ENCODE measurements at regions not wholly inside any gene's neighbourhood (a gene's known extent, or its start where the extent isn't known, plus 50 kb on each side); places are given as distances from the start of the nearest gene placed in this dataset.

DNA sequence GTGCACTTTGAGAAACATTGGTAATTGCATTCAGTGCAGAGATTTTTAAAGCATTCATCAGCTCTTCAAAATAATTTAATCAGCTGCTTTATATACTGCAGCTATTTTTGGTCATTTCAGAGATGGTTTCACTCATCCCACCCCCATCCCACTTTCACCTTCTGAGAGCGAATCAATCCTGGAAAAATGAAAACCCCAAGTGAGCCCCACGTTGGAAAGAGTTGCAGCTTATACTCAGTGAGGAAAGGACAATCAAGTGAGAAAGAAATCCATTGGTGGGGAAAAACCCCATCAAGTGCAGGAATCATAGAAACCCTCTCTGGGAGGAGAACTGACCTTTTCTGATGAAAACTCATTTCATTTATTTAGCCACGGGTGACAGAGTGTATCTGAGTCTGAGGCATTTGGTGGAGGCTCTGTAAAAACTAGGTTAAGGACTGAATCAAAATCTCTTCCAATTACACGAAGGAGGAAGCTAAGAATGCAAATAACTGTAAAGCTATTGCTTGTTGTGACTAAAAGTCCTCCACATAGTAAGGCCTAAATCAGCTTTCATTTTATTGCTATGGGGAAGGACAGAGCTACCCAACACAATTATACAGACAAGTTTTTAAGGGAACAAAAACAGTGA lies 240.4 kb upstream of the PGRMC2 start:
- DNase-seq (ENCODE audit: low spot score) = no peak

DNA sequence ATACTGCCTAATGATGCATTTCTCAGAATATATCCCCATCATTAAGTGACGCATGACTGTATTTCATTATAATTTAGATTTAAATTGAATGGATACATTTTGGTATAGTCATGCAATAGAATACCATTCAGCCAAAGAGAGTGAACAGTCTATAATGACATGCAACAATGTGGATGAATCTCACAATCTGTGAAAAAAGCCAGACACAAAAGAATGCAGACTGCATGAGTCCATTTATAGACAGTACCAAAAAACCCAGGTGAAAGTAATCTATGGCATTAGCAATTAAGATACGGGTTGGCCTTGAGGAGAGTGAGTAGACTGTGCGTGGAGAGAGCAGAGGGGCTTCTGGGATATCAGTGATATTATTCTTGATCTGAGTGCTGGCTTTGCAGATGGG lies 239.7 kb upstream of the PGRMC2 start:
- DNase-seq (ENCODE audit: low spot score) = no peak

GRCh38 chr4:128525992-128526630 lies 238.5 kb upstream of the PGRMC2 start:
- DNase-seq (ENCODE audit: low spot score) = no peak

- no peak for DNase-seq (ENCODE audit: low spot score)
Observed at GRCh38 chr4:128525387-128525786, 237.8 kb upstream of the PGRMC2 start.

DNA sequence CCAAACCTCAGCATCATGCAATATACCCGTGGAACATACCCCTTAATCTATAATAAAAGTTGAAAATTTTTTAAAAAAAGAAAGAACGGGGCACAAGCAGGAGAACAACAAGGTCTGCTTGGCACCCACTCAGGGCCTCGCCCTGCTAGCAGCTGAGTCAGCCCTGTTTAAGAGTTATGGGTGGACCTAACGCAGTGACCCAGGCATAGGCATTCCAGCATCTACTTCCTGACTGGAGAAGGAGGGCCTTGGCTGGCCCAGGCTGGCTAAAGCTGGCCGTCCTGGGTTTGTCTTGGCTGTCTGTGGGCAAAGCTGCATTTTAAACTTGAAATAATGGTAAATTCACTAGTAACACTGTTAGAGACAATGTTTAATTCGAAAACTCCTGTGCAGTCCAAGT lies 236.7 kb upstream of the PGRMC2 start:
- no peak for DNase-seq (ENCODE audit: low spot score)

DNA sequence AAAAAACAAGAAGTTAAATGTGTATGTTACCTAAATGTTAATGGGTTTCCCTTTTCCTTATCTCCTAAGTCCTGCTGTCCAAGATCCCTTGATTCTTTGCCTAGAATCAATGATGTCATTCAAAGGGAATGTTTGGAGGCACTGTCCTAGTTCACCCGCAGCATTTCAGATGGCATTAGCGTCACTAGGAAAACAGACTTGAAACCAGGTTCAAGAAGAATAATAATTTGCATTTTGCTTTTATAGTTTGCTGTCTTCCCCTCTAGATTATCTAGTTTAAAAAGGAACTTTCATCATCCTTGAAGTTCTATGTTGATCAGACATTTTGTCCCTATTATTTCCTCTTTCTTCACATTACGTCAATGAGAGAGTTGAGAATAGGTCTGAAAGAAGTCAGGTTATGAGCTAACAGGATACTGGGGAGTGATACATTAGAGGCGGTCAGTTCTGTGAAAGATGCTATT lies 234.1 kb upstream of the PGRMC2 start:
- no peak for DNase-seq (ENCODE audit: low spot score)

DNA sequence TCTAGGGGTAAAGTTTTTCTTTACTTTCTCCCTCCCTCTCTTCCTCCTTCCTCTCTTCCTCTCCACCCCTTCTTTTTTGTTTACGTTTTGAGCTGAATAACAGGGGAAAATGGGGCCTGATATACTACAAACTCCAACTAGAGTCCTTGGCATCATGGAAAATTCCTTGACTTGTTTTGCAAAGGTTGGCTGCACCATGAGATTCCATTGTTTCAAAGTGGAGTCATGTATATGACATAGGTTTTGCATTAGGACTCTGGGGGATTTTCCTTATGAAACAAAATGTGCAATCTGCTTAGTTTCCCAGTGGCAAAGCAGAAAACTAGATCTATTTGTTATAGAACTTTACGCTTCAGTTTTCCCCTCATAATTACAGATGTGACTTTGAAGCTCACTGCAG lies 233.5 kb upstream of the PGRMC2 start:
- no peak for DNase-seq (ENCODE audit: low spot score)

- no peak for DNase-seq (ENCODE audit: low spot score)
Observed at GRCh38 chr4:128519163-128519830, 231.7 kb upstream of the PGRMC2 start.

GRCh38 chr4:128517739-128518510 lies 230.3 kb upstream of the PGRMC2 start:
- DNase-seq (ENCODE audit: low spot score) = peak; percentile 3

DNA sequence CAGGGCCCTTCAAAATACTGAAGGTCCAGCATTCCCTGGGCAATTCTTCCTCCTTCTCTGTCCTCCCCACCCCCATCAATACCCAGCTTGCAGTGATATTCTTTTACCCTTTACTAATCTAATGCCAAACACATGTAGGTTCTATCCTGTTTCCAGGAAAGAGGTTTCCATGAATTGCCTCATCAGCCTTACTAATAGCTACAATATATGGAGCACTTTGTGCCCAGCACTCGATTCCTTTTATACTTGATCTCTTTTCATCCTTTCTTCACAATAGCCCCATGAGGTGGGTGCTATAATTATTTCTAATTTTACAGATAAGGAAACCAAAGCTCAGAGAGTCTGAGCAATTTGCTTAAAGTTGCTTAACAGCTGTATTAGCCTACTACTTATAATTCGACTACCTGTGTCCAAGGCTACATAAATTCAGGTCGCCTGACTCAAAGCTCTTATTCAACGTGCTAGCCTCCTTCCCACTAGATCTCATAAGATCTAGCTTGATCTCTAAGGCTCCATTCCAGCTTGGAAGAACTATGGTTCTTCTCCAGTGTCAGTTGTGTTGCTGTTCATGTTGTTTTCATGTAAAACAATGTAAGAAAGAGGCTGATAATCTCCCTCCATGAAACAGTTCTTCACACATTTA lies 229.6 kb upstream of the PGRMC2 start:
- no peak for DNase-seq (ENCODE audit: low spot score)

GRCh38 chr4:128516301-128516969 lies 228.8 kb upstream of the PGRMC2 start:
- DNase-seq (ENCODE audit: low spot score) = no peak

- peak; percentile 19 for DNase-seq (ENCODE audit: low spot score)
Observed at GRCh38 chr4:128513664-128514484, 226.3 kb upstream of the PGRMC2 start.

GRCh38 chr4:128512767-128513322 lies 225.2 kb upstream of the PGRMC2 start:
- DNase-seq (ENCODE audit: low spot score) = no peak

GRCh38 chr4:128512161-128512560 lies 224.5 kb upstream of the PGRMC2 start:
- no peak for DNase-seq (ENCODE audit: low spot score)

DNA sequence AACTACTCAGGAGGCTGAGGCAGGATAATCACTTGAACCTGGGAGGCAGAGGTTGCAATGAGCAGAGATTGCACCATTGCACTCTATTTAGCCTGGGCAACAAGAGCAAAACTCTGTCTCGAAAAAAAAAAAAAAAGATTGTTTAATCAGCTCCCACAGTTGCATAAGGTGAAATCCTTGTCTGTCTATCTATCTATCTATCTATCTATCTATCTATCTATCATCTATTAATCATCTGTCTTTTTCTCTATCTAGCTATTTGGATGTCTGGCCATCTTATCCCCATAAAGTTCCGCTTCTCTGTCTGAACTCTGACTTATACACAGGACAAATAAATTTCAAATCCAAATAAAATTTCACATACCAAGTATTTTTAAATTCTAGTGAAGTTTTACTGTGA lies 223.2 kb upstream of the PGRMC2 start:
- DNase-seq (ENCODE audit: low spot score) = no peak

DNA sequence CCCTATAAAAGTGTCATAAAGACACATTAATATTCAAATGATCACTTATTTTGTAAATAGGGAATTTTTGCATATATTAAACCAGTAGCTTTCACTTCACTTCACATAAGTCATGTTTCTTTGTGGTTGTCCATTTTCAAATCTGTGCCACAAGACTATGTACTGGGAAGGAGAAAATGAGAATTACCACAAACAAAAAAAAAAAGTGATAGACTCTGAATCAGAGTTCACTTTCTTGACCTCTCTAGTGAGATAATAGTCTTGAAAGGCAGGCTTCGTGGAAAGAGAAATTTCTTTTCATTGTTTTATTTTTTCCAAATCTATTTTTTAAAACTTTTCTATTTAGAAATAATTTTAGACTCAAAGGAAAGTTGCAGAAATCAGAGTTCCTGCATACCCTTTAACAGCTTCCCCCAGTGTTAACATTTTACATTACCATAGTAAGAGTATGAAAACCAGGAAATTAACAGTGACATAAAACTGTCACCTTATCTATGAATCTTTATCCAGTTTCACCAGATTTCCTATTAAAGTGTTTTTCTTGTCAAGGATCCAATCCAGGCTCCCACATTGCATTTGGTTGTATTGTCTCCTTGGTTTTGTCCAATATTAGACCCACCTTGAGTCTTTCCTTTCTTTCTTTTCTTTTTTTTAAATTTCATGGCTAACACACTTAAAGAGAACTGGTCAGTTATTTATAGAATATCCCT lies 215.4 kb upstream of the PGRMC2 start:
- no peak for DNase-seq (ENCODE audit: low spot score)

DNA sequence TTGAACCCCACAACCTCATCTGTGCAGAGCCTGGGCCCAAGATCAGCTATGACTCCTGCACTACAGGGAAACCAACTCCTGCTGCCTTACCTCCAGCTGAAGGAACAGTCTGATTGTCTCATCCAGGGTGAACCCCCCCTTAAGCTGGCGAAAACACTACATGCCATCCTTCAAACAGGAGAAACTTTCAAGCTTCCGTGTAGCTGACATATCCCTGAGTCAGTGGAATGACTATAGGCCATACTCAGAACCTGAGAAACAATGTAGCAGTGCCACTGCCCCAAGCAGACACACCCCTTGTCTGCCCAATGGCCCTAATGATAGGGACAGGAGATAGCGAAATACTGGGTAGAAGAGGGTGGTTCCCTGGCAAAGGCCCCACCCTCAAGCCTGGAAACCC lies 213.6 kb upstream of the PGRMC2 start:
- DNase-seq (ENCODE audit: low spot score) = no peak

- no peak for DNase-seq (ENCODE audit: low spot score)
Observed at GRCh38 chr4:128488055-128488705, 200.6 kb upstream of the PGRMC2 start.

GRCh38 chr4:128484896-128485295 lies 197.3 kb upstream of the PGRMC2 start:
- no peak for DNase-seq (ENCODE audit: low spot score)
